Right atrium auricular region (tissue), 2 donors: ENCODE measurements at regions not wholly inside any gene's neighbourhood (a gene's known extent, or its start where the extent isn't known, plus 50 kb on each side); places are given as distances from the start of the nearest gene placed in this dataset.

Experiments
- DNase-seq: peaks from one replicate; pipeline ENCODE4 v3.0.0-alpha.2; 2019; ENCODE audit warnings: low spot score
- H3K27ac ChIP-seq, 2 donors: fragments of 200-600 bp; sonication (generic); 1 replicate in 1 of 2; 2 replicates in 1 of 2; pipeline ENCODE4 v1.5.1; 2016 to 2019
- H3K27me3 ChIP-seq, 2 donors: fragments of 200-600 bp; sonication (generic); one replicate each; pipeline versions ENCODE4 v1.5.1 to v1.6.0; 2017 to 2019
- H3K36me3 ChIP-seq: fragments of 200-600 bp; sonication (generic); one replicate; pipeline ENCODE4 v1.5.1; 2016
- H3K4me1 ChIP-seq, 2 donors: fragments of 200-600 bp; sonication (generic); one replicate each; pipeline versions ENCODE4 v1.5.1 to v1.6.0; 2017 to 2019
- H3K4me3 ChIP-seq, 2 donors: fragments of 200-600 bp; sonication (generic); 1 replicate in 1 of 2; 2 replicates in 1 of 2; pipeline ENCODE4 v1.5.1; 2017 to 2019; ENCODE audit warnings: mild to moderate bottlenecking in 1 of 2, moderate library complexity in 1 of 2
- H3K9me3 ChIP-seq, 2 donors: fragments of 200-600 bp; sonication (generic); one replicate each; pipeline ENCODE4 v1.5.1; 2019
- microRNA counts, 2 donors: library from miRNA; unstranded; fragments of <30 nt; microRNA quantifications; one replicate each; lab custom pipeline; 2016 to 2017
- microRNA-seq, 2 donors: library from miRNA; unstranded; fragments of <30 nt; microRNA quantifications; one replicate each; pipeline ENCODE4, GENCODE V29; 2016 to 2017; ENCODE audit warnings: borderline number of aligned reads in 2 of 2, borderline replicate concordance in 1 of 2
- TF ChIP-seq, protein P1 (sequence below), 2 donors: fragments of 200-600 bp; sonication (generic); IDR thresholded peaks; one replicate each; pipeline ENCODE4 v1.5.1; 2019; ENCODE audit warnings: antibody characterized with exemption in 2 of 2

DNA sequence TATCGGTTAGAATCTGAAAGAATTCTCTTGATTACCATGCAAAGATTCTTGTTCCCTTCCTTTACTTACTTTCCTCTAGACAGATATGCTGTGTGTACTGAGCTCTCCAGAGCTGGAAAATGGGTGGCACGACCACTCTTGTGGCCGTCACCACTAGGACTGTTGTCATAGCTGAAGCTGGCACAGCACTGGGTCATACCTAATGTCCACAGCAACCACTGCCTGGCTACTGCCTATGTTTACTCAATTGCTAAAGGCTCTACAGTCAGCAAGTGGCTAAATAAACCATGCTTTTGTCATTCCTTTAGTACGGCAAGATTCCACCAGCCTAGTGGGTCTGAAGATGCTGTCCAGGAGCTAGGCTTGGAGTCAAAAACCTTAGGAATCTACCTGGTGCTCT, 1643.0 kb downstream of the OTOL1 start:
- no peaks in the 10 kb centered on the region for H3K36me3 ChIP-seq
- H3K9me3 ChIP-seq: no peaks in the 10 kb centered on the region
- H3K4me3 ChIP-seq: no peak overlapping the region
- H3K4me1 ChIP-seq: no peaks in the 10 kb centered on the region
- no peak overlapping the region for H3K27ac ChIP-seq
- DNase-seq: no peak
- H3K27me3 ChIP-seq: no peaks in the 10 kb centered on the region
- TF ChIP-seq, protein P1, sequence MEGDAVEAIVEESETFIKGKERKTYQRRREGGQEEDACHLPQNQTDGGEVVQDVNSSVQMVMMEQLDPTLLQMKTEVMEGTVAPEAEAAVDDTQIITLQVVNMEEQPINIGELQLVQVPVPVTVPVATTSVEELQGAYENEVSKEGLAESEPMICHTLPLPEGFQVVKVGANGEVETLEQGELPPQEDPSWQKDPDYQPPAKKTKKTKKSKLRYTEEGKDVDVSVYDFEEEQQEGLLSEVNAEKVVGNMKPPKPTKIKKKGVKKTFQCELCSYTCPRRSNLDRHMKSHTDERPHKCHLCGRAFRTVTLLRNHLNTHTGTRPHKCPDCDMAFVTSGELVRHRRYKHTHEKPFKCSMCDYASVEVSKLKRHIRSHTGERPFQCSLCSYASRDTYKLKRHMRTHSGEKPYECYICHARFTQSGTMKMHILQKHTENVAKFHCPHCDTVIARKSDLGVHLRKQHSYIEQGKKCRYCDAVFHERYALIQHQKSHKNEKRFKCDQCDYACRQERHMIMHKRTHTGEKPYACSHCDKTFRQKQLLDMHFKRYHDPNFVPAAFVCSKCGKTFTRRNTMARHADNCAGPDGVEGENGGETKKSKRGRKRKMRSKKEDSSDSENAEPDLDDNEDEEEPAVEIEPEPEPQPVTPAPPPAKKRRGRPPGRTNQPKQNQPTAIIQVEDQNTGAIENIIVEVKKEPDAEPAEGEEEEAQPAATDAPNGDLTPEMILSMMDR (IDR thresholded peaks at IDR 0.05): no peak

DNA sequence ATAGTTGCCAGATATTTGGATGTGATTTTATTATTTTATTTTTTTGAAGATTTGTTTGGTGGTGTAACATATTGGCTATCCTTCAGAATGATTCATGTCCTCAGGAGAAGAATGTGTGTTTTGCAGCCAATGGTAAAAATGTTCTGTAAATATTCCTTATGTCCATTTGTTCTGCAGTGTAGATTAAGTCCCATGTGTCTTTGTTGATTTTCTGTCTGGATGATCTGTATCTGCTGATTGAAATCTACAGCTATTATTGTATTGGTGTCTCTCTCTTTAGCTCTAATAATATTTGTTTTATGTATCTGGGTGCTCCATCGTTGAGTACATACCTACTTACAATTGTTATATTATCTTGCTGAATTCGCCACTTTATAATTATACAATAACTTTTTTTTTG, 1641.7 kb downstream of the OTOL1 start:
- DNase-seq: no peak
- no peak overlapping the region for H3K4me3 ChIP-seq
- TF ChIP-seq, protein P1 (IDR thresholded peaks at IDR 0.05): no peak

DNA sequence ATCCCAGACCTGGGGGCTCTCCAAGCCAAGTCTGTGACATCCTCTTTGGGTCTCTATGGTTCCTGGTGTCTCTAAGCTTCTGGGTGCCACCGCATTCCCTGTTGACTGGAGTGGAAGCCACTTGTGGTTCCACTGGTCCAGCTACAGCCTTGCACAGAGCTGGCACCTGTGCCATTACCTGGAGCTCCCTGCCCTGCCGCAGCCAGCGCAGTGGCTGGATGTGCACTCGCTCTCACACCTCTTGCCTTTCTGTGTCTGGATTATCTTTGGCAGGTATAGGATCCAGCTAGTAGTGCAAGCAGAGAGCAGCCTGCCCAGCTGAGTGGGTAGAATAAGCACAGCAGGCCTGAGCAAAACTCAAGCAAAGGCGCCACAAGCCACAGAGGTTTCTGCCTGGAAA, 1635.5 kb downstream of the OTOL1 start:
- Histone ChIP-seq H3K4me3 (no peak overlapping the region), H3K27me3 (no peaks in the 10 kb centered on the region), H3K9me3 (peaks cover 0 to 26% of the 10 kb centered on the region in 2 donors), H3K27ac (no peak overlapping the region), H3K4me1 (no peaks in the 10 kb centered on the region), H3K36me3 (no peaks in the 10 kb centered on the region)
- no peak for DNase-seq
- TF ChIP-seq, protein P1 (IDR thresholded peaks at IDR 0.05): no peak

More for the DNA sequence above, 1641.7 kb downstream of the OTOL1 start:
- H3K36me3 ChIP-seq: no peaks in the 10 kb centered on the region
- no peaks in the 10 kb centered on the region for H3K9me3 ChIP-seq
- H3K27me3 ChIP-seq: no peaks in the 10 kb centered on the region
- no peaks in the 10 kb centered on the region for H3K4me1 ChIP-seq
- H3K27ac ChIP-seq: no peak overlapping the region

DNA sequence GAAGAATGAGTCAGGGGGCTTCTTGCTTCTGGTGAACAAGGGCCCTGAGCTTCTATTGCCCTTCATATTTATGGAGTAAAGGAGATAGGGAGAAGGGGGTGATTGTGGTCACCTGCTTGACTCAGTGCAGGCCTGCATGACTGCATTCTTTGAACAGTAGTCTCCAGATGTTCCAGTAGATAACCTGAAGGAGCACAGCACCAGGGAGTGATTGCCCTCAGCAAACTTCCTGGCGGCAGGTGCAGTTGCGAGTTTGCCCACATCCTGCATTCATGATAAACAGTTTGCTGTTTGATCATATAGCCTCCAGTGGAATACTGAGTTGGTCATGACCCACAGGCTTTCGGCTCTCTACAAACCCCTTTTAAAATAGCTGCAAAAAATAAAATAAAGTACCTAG, 1632.7 kb downstream of the OTOL1 start:
- no peak overlapping the region for H3K27ac ChIP-seq
- TF ChIP-seq, protein P1 (IDR thresholded peaks at IDR 0.05): no peak
- H3K4me3 ChIP-seq: no peak overlapping the region
- H3K9me3 ChIP-seq: peaks cover 6 to 39% of the 10 kb centered on the region in 2 donors
- no peaks in the 10 kb centered on the region for H3K27me3 ChIP-seq
- no peaks in the 10 kb centered on the region for H3K4me1 ChIP-seq
- DNase-seq: no peak
- no peaks in the 10 kb centered on the region for H3K36me3 ChIP-seq

DNA sequence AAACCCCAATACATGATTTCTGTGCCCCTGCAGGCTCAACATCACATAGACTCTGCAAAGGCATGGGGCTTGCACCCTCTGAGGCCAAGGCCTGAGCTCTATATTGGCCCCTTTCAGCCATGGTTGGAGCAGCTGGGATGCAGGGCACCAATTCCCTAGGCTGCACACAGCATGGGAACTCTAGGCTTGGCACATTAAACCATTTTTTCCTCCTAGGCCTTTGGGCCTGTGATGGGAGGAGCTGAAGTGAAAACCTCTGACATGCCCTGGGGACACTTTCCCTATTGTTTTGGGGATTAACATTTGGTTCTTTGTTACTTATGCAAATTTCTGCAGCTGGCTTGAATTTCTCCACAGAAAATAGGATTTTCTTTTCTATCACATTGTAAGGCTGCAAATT, 1629.5 kb downstream of the OTOL1 start:
- Histone ChIP-seq H3K9me3 (peaks cover 6 to 39% of the 10 kb centered on the region in 2 donors), H3K4me3 (no peak overlapping the region), H3K27ac (no peak overlapping the region), H3K36me3 (no peaks in the 10 kb centered on the region), H3K27me3 (no peaks in the 10 kb centered on the region), H3K4me1 (no peaks in the 10 kb centered on the region)
- no peak for DNase-seq
- TF ChIP-seq, protein P1 (IDR thresholded peaks at IDR 0.05): no peak

MicroRNAs in the stretch of these regions (microRNA counts, 767-probe panel; counts per million panel counts)
- 0 to 31.0 counts per million in 2 donors for microRNA hsa-miR-1263 (lab: Ali Mortazavi, UCI)

Small RNA genes in the stretch of these regions (microRNA-seq; reads per million reads assigned to microRNA genes)
- 0 reads per million in 2 donors for gene MIR1263
